Muscle layer of duodenum (tissue), 2 donors: ENCODE measurements at regions not wholly inside any gene's neighbourhood (a gene's known extent, or its start where the extent isn't known, plus 50 kb on each side); places are given as distances from the start of the nearest gene placed in this dataset.

ENCODE experiments used
- H3K27ac ChIP-seq: one replicate; pipeline ENCODE4 v1.7.0; 2013; ENCODE audit warnings: mild to moderate bottlenecking, low read length
- H3K27me3 ChIP-seq: one replicate; pipeline ENCODE4 v1.7.0; 2013; ENCODE audit warnings: low read depth, mild to moderate bottlenecking, control low read depth, low read length
- H3K36me3 ChIP-seq, 2 donors: one replicate each; pipeline ENCODE4 v1.7.0; 2013; ENCODE audit warnings: low read length in 2 of 2, control low read depth in 1 of 2, mild to moderate bottlenecking in 1 of 2; ENCODE audit not compliant: insufficient read depth in 2 of 2, control insufficient read depth in 1 of 2
- H3K4me1 ChIP-seq, 2 donors: one replicate each; pipeline ENCODE4 v1.7.0; 2013; ENCODE audit warnings: low read length in 2 of 2, mild to moderate bottlenecking in 2 of 2, control low read depth in 1 of 2, moderate library complexity in 1 of 2; ENCODE audit not compliant: insufficient read depth in 2 of 2, control insufficient read depth in 1 of 2
- H3K4me3 ChIP-seq, 2 donors: one replicate each; pipeline ENCODE4 v1.7.0; 2013; ENCODE audit warnings: low read length in 2 of 2, low read depth in 1 of 2, mild to moderate bottlenecking in 1 of 2
- H3K9me3 ChIP-seq, 2 donors: one replicate each; pipeline ENCODE4 v1.7.0; 2013; ENCODE audit warnings: low read length in 2 of 2, control low read depth in 1 of 2, mild to moderate bottlenecking in 1 of 2; ENCODE audit not compliant: control insufficient read depth in 1 of 2
- donor health status: healthy.

- H3K9me3 ChIP-seq, result no peaks in the 10 kb centered on the region
- H3K27ac ChIP-seq, result no peak overlapping the region
- H3K4me1 ChIP-seq, result peaks cover 0 to 3% of the 10 kb centered on the region in 2 donors
- no peaks in the 10 kb centered on the region for H3K27me3 ChIP-seq
- no peaks in the 10 kb centered on the region for H3K36me3 ChIP-seq
- no peak overlapping the region for H3K4me3 ChIP-seq
Observed at GRCh38 chr20:11350126-11351005, 567.3 kb upstream of the BTBD3 start.

- no peaks in the 10 kb centered on the region for H3K27me3 ChIP-seq
- H3K4me3 ChIP-seq, result no peak overlapping the region
Observed at GRCh38 chr20:11352041-11352440, 565.7 kb upstream of the BTBD3 start.

GRCh38 chr20:11354846-11355245, 562.8 kb upstream of the BTBD3 start:
- no peaks in the 10 kb centered on the region for H3K27me3 ChIP-seq
- no peak overlapping the region for H3K4me3 ChIP-seq
- H3K4me1 ChIP-seq, result peaks cover 0 to 3% of the 10 kb centered on the region in 2 donors
- no peaks in the 10 kb centered on the region for H3K9me3 ChIP-seq
- H3K36me3 ChIP-seq, result no peaks in the 10 kb centered on the region
- H3K27ac ChIP-seq, result no peak overlapping the region

More at GRCh38 chr20:11352041-11352440, 565.7 kb upstream of the BTBD3 start:
- Histone ChIP-seq H3K4me1 (peaks cover 0 to 3% of the 10 kb centered on the region in 2 donors), H3K9me3 (no peaks in the 10 kb centered on the region), H3K36me3 (no peaks in the 10 kb centered on the region), H3K27ac (no peak overlapping the region)

GRCh38 chr20:11355345-11355744, 562.3 kb upstream of the BTBD3 start:
- H3K27ac ChIP-seq, result no peak overlapping the region
- H3K9me3 ChIP-seq, result no peaks in the 10 kb centered on the region
- no peak overlapping the region for H3K4me3 ChIP-seq
- H3K36me3 ChIP-seq, result no peaks in the 10 kb centered on the region
- no peaks in the 10 kb centered on the region for H3K27me3 ChIP-seq
- H3K4me1 ChIP-seq, result peaks cover 0 to 3% of the 10 kb centered on the region in 2 donors

- no peaks in the 10 kb centered on the region for H3K4me1 ChIP-seq
Observed at GRCh38 chr20:11356061-11356460, 561.6 kb upstream of the BTBD3 start.

GRCh38 chr20:11362450-11362849, 555.2 kb upstream of the BTBD3 start:
- no peaks in the 10 kb centered on the region for H3K36me3 ChIP-seq
- no peaks in the 10 kb centered on the region for H3K27me3 ChIP-seq
- H3K4me3 ChIP-seq, result no peak overlapping the region
- H3K9me3 ChIP-seq, result no peaks in the 10 kb centered on the region
- no peak overlapping the region for H3K27ac ChIP-seq
- no peaks in the 10 kb centered on the region for H3K4me1 ChIP-seq

More at GRCh38 chr20:11356061-11356460, 561.6 kb upstream of the BTBD3 start:
- H3K27me3 ChIP-seq, result no peaks in the 10 kb centered on the region
- H3K4me3 ChIP-seq, result no peak overlapping the region
- no peaks in the 10 kb centered on the region for H3K36me3 ChIP-seq
- H3K27ac ChIP-seq, result no peak overlapping the region
- H3K9me3 ChIP-seq, result no peaks in the 10 kb centered on the region

GRCh38 chr20:11364736-11365135, 553.0 kb upstream of the BTBD3 start:
- no peaks in the 10 kb centered on the region for H3K36me3 ChIP-seq
- H3K4me3 ChIP-seq, result no peak overlapping the region
- H3K27me3 ChIP-seq, result no peaks in the 10 kb centered on the region
- H3K9me3 ChIP-seq, result no peaks in the 10 kb centered on the region
- H3K4me1 ChIP-seq, result no peaks in the 10 kb centered on the region
- H3K27ac ChIP-seq, result no peak overlapping the region

GRCh38 chr20:11366660-11367059, 551.0 kb upstream of the BTBD3 start:
- Histone ChIP-seq H3K27ac (no peak overlapping the region), H3K36me3 (no peaks in the 10 kb centered on the region), H3K4me1 (no peaks in the 10 kb centered on the region), H3K27me3 (no peaks in the 10 kb centered on the region), H3K4me3 (no peak overlapping the region), H3K9me3 (no peaks in the 10 kb centered on the region)

GRCh38 chr20:11368499-11368898, 549.2 kb upstream of the BTBD3 start:
- H3K4me3 ChIP-seq, result no peak overlapping the region
- no peaks in the 10 kb centered on the region for H3K36me3 ChIP-seq
- no peaks in the 10 kb centered on the region for H3K4me1 ChIP-seq
- H3K9me3 ChIP-seq, result no peaks in the 10 kb centered on the region
- H3K27me3 ChIP-seq, result no peaks in the 10 kb centered on the region
- H3K27ac ChIP-seq, result no peak overlapping the region

GRCh38 chr20:11368965-11369711, 548.6 kb upstream of the BTBD3 start:
- Histone ChIP-seq H3K9me3 (no peaks in the 10 kb centered on the region), H3K36me3 (no peaks in the 10 kb centered on the region)

GRCh38 chr20:11371831-11372230, 545.9 kb upstream of the BTBD3 start:
- no peaks in the 10 kb centered on the region for H3K9me3 ChIP-seq

More at GRCh38 chr20:11368965-11369711, 548.6 kb upstream of the BTBD3 start:
- H3K4me1 ChIP-seq, result no peaks in the 10 kb centered on the region
- H3K27me3 ChIP-seq, result no peaks in the 10 kb centered on the region
- no peak overlapping the region for H3K4me3 ChIP-seq
- H3K27ac ChIP-seq, result no peak overlapping the region

More at GRCh38 chr20:11371831-11372230, 545.9 kb upstream of the BTBD3 start:
- H3K27me3 ChIP-seq, result no peaks in the 10 kb centered on the region
- no peak overlapping the region for H3K4me3 ChIP-seq
- no peaks in the 10 kb centered on the region for H3K36me3 ChIP-seq
- no peak overlapping the region for H3K27ac ChIP-seq
- H3K4me1 ChIP-seq, result no peaks in the 10 kb centered on the region
